Left ventricle myocardium inferior (tissue), 1 donor: ENCODE measurements at regions not wholly inside any gene's neighbourhood (a gene's known extent, or its start where the extent isn't known, plus 50 kb on each side); places are given as distances from the start of the nearest gene placed in this dataset.

Source experiments
- DNase-seq: peaks from one replicate; pipeline ENCODE4 v3.0.0-alpha.2; 2020
- H3K27ac ChIP-seq: fragments of 200-600 bp; replicated peaks from 2 replicates; pipeline ENCODE4 v1.8.0; 2021
- H3K27me3 ChIP-seq: fragments of 200-600 bp; 2 replicates; pipeline ENCODE4 v1.8.0; 2021; ENCODE audit warnings: low read depth
- H3K36me3 ChIP-seq: fragments of 200-600 bp; 2 replicates; pipeline ENCODE4 v1.8.0; 2021
- H3K4me1 ChIP-seq: fragments of 200-600 bp; 2 replicates; pipeline ENCODE4 v1.8.0; 2021
- H3K4me3 ChIP-seq: fragments of 200-600 bp; 2 replicates; pipeline ENCODE4 v1.8.0; 2021; ENCODE audit warnings: mild to moderate bottlenecking, moderate library complexity
- H3K9me3 ChIP-seq: fragments of 200-600 bp; replicated peaks from 2 replicates; pipeline ENCODE4 v1.8.0; 2021
- CTCF ChIP-seq: fragments of 200-600 bp; IDR thresholded peaks from 2 replicates; pipeline ENCODE4 v1.8.0; 2021; ENCODE audit warnings: antibody characterized with exemption, mild to moderate bottlenecking, borderline replicate concordance
- intact Hi-C: fragments of 100-400 bp; cut with micrococcal nuclease; formaldehyde crosslinking; loops from one replicate; pipeline ENCODE4 v1.11.0; 2022
- donor health status: DM: no; HTN: yes; CAD: no; lungs with severe emphysema.

GRCh38 chr13:29683041-29683440 lies 87.6 kb upstream of the SLC7A1 start:
- Histone ChIP-seq H3K27me3 (no peaks in the 10 kb centered on the region), H3K36me3 (no peaks in the 10 kb centered on the region), H3K27ac (no peak overlapping the region), H3K9me3 (peaks cover 13% of the 10 kb centered on the region), H3K4me3 (no peak overlapping the region), H3K4me1 (peaks cover 9% of the 10 kb centered on the region)
- TF ChIP-seq CTCF: no peak
- DNase-seq: no peak
- intact Hi-C loops: no loop called here

- no peak overlapping the region for H3K27ac ChIP-seq
- H3K36me3 ChIP-seq: no peaks in the 10 kb centered on the region
- H3K9me3 ChIP-seq: peaks cover 13% of the 10 kb centered on the region
- intact Hi-C loops: no loop called here
- H3K4me1 ChIP-seq: peaks cover 9% of the 10 kb centered on the region
- no peak overlapping the region for H3K4me3 ChIP-seq
- TF ChIP-seq CTCF: no peak
- DNase-seq: no peak
- no peaks in the 10 kb centered on the region for H3K27me3 ChIP-seq
These were observed 86.4 kb upstream of the SLC7A1 start for GRCh38 chr13:29681864-29682263.

- Histone ChIP-seq H3K36me3 (no peaks in the 10 kb centered on the region), H3K27me3 (no peaks in the 10 kb centered on the region), H3K9me3 (peaks cover 13% of the 10 kb centered on the region), H3K4me1 (peaks cover 9% of the 10 kb centered on the region), H3K27ac (no peak overlapping the region), H3K4me3 (no peak overlapping the region)
- TF ChIP-seq CTCF: peak; percentile 13
- peak; percentile 52 for DNase-seq
- intact Hi-C loops: no loop called here
These were observed 84.0 kb upstream of the SLC7A1 start for GRCh38 chr13:29679396-29680053.

GRCh38 chr13:29677627-29678026 lies 82.1 kb upstream of the SLC7A1 start:
- no peaks in the 10 kb centered on the region for H3K27me3 ChIP-seq
- H3K9me3 ChIP-seq: no peaks in the 10 kb centered on the region
- peaks cover 9% of the 10 kb centered on the region for H3K4me1 ChIP-seq
- no peak for TF ChIP-seq CTCF
- intact Hi-C loops: no loop called here
- no peaks in the 10 kb centered on the region for H3K36me3 ChIP-seq
- DNase-seq: no peak
- H3K27ac ChIP-seq: no peak overlapping the region
- no peak overlapping the region for H3K4me3 ChIP-seq

GRCh38 chr13:29676941-29677452 lies 81.5 kb upstream of the SLC7A1 start:
- H3K27ac ChIP-seq: no peak overlapping the region
- TF ChIP-seq CTCF: no peak
- no peak for DNase-seq
- H3K4me1 ChIP-seq: peaks cover 9% of the 10 kb centered on the region
- no peak overlapping the region for H3K4me3 ChIP-seq
- no peaks in the 10 kb centered on the region for H3K36me3 ChIP-seq
- H3K27me3 ChIP-seq: no peaks in the 10 kb centered on the region
- intact Hi-C loops: no loop called here
- no peaks in the 10 kb centered on the region for H3K9me3 ChIP-seq
